HG03520 (cell line): ENCODE measurements at regions not wholly inside any gene's neighbourhood (a gene's known extent, or its start where the extent isn't known, plus 50 kb on each side); places are given as distances from the start of the nearest gene placed in this dataset.

Source experiments
- ATAC-seq: cut with Tn5 transposase; IDR thresholded peaks from one replicate; pipeline ENCODE4 v1.9.1; 2021; ENCODE audit warnings: mild to moderate bottlenecking, moderate library complexity; ENCODE audit not compliant: unreplicated experiment

GRCh38 chr15:62920682-62921502 lies 121.7 kb upstream of the TPM1 start:
- ATAC-seq: no peak

- no peak for ATAC-seq
These were observed 120.0 kb upstream of the TPM1 start for GRCh38 chr15:62922514-62922913.

- no peak for ATAC-seq
These were observed 116.7 kb upstream of the TPM1 start for GRCh38 chr15:62925875-62926274.

- no peak for ATAC-seq
These were observed 115.4 kb upstream of the TPM1 start for GRCh38 chr15:62927196-62927595.

GRCh38 chr15:62927836-62928235 lies 114.7 kb upstream of the TPM1 start:
- no peak for ATAC-seq

GRCh38 chr15:62928242-62928999 lies 114.1 kb upstream of the TPM1 start:
- no peak for ATAC-seq

GRCh38 chr15:62929000-62929357 lies 113.6 kb upstream of the TPM1 start:
- ATAC-seq: no peak

GRCh38 chr15:62931650-62932049 lies 110.9 kb upstream of the TPM1 start:
- ATAC-seq: no peak

GRCh38 chr15:62932436-62932835 lies 110.1 kb upstream of the TPM1 start:
- no peak for ATAC-seq

- no peak for ATAC-seq
These were observed 109.2 kb upstream of the TPM1 start for GRCh38 chr15:62933386-62933785.

- ATAC-seq: no peak
These were observed 108.1 kb upstream of the TPM1 start for GRCh38 chr15:62934236-62934971.

GRCh38 chr15:62935300-62936081 lies 107.1 kb upstream of the TPM1 start:
- no peak for ATAC-seq

- no peak for ATAC-seq
These were observed 103.7 kb upstream of the TPM1 start for GRCh38 chr15:62938825-62939224.

- ATAC-seq: no peak
These were observed 102.3 kb upstream of the TPM1 start for GRCh38 chr15:62940093-62940754.

GRCh38 chr15:62940755-62941361 lies 101.7 kb upstream of the TPM1 start:
- no peak for ATAC-seq

GRCh38 chr15:62941699-62942098 lies 100.8 kb upstream of the TPM1 start:
- ATAC-seq: no peak

GRCh38 chr15:62942428-62942827 lies 100.1 kb upstream of the TPM1 start:
- no peak for ATAC-seq

- ATAC-seq: no peak
These were observed 97.5 kb upstream of the TPM1 start for GRCh38 chr15:62945063-62945462.

GRCh38 chr15:62945760-62946159 lies 96.8 kb upstream of the TPM1 start:
- ATAC-seq: no peak

GRCh38 chr15:62946940-62947339 lies 95.6 kb upstream of the TPM1 start:
- ATAC-seq: no peak
